ENCODE measurements at regions not wholly inside any gene's neighbourhood (a gene's known extent, or its start where the extent isn't known, plus 50 kb on each side); places are given as distances from the start of the nearest gene placed in this dataset.

GRCh38 chr21:38183961-38184360 lies 72.8 kb upstream of the KCNJ15 start:
- TF ChIP-seq CTCF (IDR thresholded peaks at IDR 0.05; ENCODE audit: low read depth, low read length), result no peak
- TF ChIP-seq POLR2A (IDR thresholded peaks at IDR 0.05; ENCODE audit: extremely low read depth, insufficient read length), result no peak
- TF ChIP-seq MYC (IDR thresholded peaks at IDR 0.05; ENCODE audit: low read depth, low read length), result no peak
- no peak for TF ChIP-seq MAX (IDR thresholded peaks at IDR 0.05; ENCODE audit: low read depth, low read length)

Measured in NB4 (cell line).